ENCODE measurements at regions not wholly inside any gene's neighbourhood (a gene's known extent, or its start where the extent isn't known, plus 50 kb on each side); places are given as distances from the start of the nearest gene placed in this dataset.

GRCh38 chr10:52994370-52994769, 221.8 kb upstream of the MBL2 start:
- BruUV-seq (replicated peaks) = no TSS peak
- Histone ChIP-seq H2AFZ (no peak overlapping the region), H3K9me2 (ENCODE audit: insufficient read depth) (no peaks in the 10 kb centered on the region), H3K4me1 (replicated peaks; ENCODE audit: insufficient read depth) (no peaks in the 10 kb centered on the region), H3K27me3 (ENCODE audit: insufficient read depth, low read depth) (no peaks in the 10 kb centered on the region), H3K4me3 (no peak overlapping the region), H3K27ac (no peak overlapping the region), H4K20me1 (ENCODE audit: insufficient read depth) (no peaks in the 10 kb centered on the region), H3K79me2 (ENCODE audit: low read depth) (no peaks in the 10 kb centered on the region), H3F3A (ENCODE audit: insufficient read depth, low read depth) (no peaks in the 10 kb centered on the region), H3K36me3 (ENCODE audit: low read depth) (no peaks in the 10 kb centered on the region), H3K9me3 (ENCODE audit: insufficient read depth, low read depth) (no peaks in the 10 kb centered on the region), H3K4me2 (no peak overlapping the region)
- CTCF ChIA-PET = no interaction called here
- POLR2A ChIA-PET (ENCODE audit: unreplicated experiment) = no interaction called here
- intact Hi-C loops (cut with micrococcal nuclease; ENCODE audit: unreplicated experiment) = no loop called here
- TF ChIP-seq CTCF (conservative IDR thresholded peaks at IDR 0.05) (no peak), EZH2 (IDR thresholded peaks at IDR 0.05; ENCODE audit: low read depth) (no peak)
- no peak for DNase-seq

- ChIA-PET POLR2A (ENCODE audit: unreplicated experiment) (no interaction called here), CTCF (no interaction called here)
- no peak overlapping the region for H2AFZ ChIP-seq
- TF ChIP-seq EZH2 (IDR thresholded peaks at IDR 0.05; ENCODE audit: low read depth) (no peak), CTCF (conservative IDR thresholded peaks at IDR 0.05) (no peak)
- no peak overlapping the region for H3K4me3 ChIP-seq
- intact Hi-C loops (cut with micrococcal nuclease; ENCODE audit: unreplicated experiment) = no loop called here
- H3K36me3 ChIP-seq (ENCODE audit: low read depth) = no peaks in the 10 kb centered on the region
- no peaks in the 10 kb centered on the region for H3F3A ChIP-seq (ENCODE audit: insufficient read depth, low read depth)
- no peak overlapping the region for H3K27ac ChIP-seq
- H3K27me3 ChIP-seq (ENCODE audit: insufficient read depth, low read depth) = no peaks in the 10 kb centered on the region
- H3K79me2 ChIP-seq (ENCODE audit: low read depth) = no peaks in the 10 kb centered on the region
- H3K9me2 ChIP-seq (ENCODE audit: insufficient read depth) = no peaks in the 10 kb centered on the region
- no peaks in the 10 kb centered on the region for H3K9me3 ChIP-seq (ENCODE audit: insufficient read depth, low read depth)
- H3K4me2 ChIP-seq = no peak overlapping the region
- no TSS peak for BruUV-seq (replicated peaks)
- no peaks in the 10 kb centered on the region for H4K20me1 ChIP-seq (ENCODE audit: insufficient read depth)
- no peak for DNase-seq
- H3K4me1 ChIP-seq (replicated peaks; ENCODE audit: insufficient read depth) = no peaks in the 10 kb centered on the region
Observed at GRCh38 chr10:52993109-52993508, 220.5 kb upstream of the MBL2 start.

GRCh38 chr10:52992567-52992966, 220.0 kb upstream of the MBL2 start:
- ChIA-PET POLR2A (ENCODE audit: unreplicated experiment) (no interaction called here), CTCF (no interaction called here)
- no peak overlapping the region for H3K27ac ChIP-seq
- no peaks in the 10 kb centered on the region for H3K9me3 ChIP-seq (ENCODE audit: insufficient read depth, low read depth)
- no peaks in the 10 kb centered on the region for H3K27me3 ChIP-seq (ENCODE audit: insufficient read depth, low read depth)
- no peak overlapping the region for H2AFZ ChIP-seq
- no peaks in the 10 kb centered on the region for H3K9me2 ChIP-seq (ENCODE audit: insufficient read depth)
- intact Hi-C loops (cut with micrococcal nuclease; ENCODE audit: unreplicated experiment) = no loop called here
- H3F3A ChIP-seq (ENCODE audit: insufficient read depth, low read depth) = no peaks in the 10 kb centered on the region
- BruUV-seq (replicated peaks) = no TSS peak
- no peak overlapping the region for H3K4me2 ChIP-seq
- no peaks in the 10 kb centered on the region for H3K79me2 ChIP-seq (ENCODE audit: low read depth)
- no peaks in the 10 kb centered on the region for H3K4me1 ChIP-seq (replicated peaks; ENCODE audit: insufficient read depth)
- H3K4me3 ChIP-seq = no peak overlapping the region
- H4K20me1 ChIP-seq (ENCODE audit: insufficient read depth) = no peaks in the 10 kb centered on the region
- H3K36me3 ChIP-seq (ENCODE audit: low read depth) = no peaks in the 10 kb centered on the region
- DNase-seq = no peak
- no peak for TF ChIP-seq CTCF (conservative IDR thresholded peaks at IDR 0.05)
- TF ChIP-seq EZH2 (IDR thresholded peaks at IDR 0.05; ENCODE audit: low read depth) = no peak
